GM21576 (cell line): ENCODE measurements at regions not wholly inside any gene's neighbourhood (a gene's known extent, or its start where the extent isn't known, plus 50 kb on each side); places are given as distances from the start of the nearest gene placed in this dataset.

ENCODE experiments used
- ATAC-seq: cut with Tn5 transposase; IDR thresholded peaks from one replicate; pipeline ENCODE4 v1.9.1; 2021; ENCODE audit warnings: mild to moderate bottlenecking, moderate library complexity; ENCODE audit not compliant: unreplicated experiment

DNA sequence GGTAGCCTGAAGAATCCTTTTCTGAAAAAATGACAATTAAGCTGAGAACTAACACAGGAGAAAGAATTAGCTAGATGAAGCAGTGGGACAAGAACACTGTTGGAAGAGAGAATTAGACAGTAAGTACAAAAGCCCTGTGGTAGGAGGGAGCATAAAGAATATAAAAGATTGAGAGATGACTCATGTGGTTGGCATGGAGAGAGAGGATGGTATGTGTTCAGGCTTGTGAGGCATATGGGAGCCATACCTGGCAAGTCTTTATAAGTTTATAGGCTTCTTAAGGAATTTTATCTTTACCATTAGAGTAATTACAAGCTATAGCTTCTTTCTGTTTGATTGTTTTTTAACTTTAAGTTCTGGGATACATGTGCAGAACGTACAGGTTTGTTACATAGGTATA, 325.0 kb downstream of the ARL6IP6 start:
- no peak for ATAC-seq

- no peak for ATAC-seq
Observed at GRCh38 chr2:153028626-153029025, 310.2 kb downstream of the ARL6IP6 start.

GRCh38 chr2:153027533-153027932, 309.1 kb downstream of the ARL6IP6 start:
- no peak for ATAC-seq

GRCh38 chr2:153020201-153020600, 301.8 kb downstream of the ARL6IP6 start:
- ATAC-seq: no peak

GRCh38 chr2:153005071-153005730, 286.8 kb downstream of the ARL6IP6 start:
- ATAC-seq: peak; percentile 29

DNA sequence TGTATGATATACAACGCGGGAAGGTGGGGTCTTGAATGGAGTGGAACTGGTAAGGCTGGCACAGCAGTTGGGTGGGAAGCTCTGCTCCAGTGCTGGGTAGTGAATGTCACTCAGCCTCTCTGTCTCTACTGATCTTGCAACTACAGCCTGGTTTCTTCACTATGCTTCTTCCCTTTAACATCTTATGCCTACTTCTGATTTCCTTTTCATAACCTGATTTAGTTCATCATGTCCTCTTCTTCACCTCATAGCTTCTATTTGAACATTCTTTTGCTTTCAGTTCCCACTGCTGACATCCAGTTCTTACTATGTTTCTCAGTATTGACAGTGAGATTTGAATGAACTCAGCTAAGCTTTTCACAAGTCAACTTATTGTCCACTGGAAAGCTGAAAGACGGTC, 286.2 kb downstream of the ARL6IP6 start:
- peak; percentile 50 for ATAC-seq

DNA sequence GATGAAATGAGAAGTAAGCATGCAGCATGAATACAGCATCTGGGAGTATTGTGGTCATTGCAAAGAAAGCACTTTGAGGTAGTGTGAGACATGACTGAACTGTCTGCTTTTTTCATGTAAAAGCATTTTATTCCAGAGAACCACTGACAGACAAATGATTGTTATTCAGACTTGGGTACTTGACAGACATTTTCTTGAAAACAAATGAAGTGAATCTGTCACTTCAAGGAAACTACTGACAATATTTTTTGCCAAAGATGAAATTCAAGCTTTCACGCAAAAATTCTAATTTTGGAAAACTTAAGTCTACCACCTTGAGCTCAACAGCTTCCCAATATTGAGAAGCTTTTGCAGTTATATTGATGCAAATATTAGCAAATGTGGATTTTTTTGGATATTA, 255.7 kb downstream of the ARL6IP6 start:
- no peak for ATAC-seq

GRCh38 chr2:152971685-152972084, 253.3 kb downstream of the ARL6IP6 start:
- ATAC-seq: no peak

DNA sequence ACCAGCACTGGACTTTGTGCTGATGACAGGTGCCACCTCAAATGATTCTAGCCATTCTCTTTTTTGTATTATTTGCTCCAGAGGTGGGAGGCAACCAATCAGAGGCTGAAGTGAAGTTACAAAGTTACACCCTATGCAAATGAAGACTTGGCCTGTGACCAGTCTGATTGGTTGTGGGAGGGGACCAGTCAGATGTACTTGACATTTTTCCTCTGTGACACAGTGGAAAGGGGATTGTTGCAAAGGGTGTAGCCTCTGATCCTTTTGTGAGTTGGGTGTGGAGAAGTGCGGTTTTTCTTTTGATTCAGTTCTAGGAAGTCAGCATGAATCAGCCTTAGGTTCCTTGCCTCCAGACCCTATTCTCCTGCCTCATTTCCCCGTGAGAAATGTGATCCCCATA, 244.0 kb downstream of the ARL6IP6 start:
- ATAC-seq: no peak

GRCh38 chr2:152961351-152961750, 242.9 kb downstream of the ARL6IP6 start:
- ATAC-seq: no peak

GRCh38 chr2:152950126-152950525, 231.7 kb downstream of the ARL6IP6 start:
- no peak for ATAC-seq

GRCh38 chr2:152944099-152944498, 225.7 kb downstream of the ARL6IP6 start:
- no peak for ATAC-seq

GRCh38 chr2:152942940-152943440, 224.6 kb downstream of the ARL6IP6 start:
- no peak for ATAC-seq

DNA sequence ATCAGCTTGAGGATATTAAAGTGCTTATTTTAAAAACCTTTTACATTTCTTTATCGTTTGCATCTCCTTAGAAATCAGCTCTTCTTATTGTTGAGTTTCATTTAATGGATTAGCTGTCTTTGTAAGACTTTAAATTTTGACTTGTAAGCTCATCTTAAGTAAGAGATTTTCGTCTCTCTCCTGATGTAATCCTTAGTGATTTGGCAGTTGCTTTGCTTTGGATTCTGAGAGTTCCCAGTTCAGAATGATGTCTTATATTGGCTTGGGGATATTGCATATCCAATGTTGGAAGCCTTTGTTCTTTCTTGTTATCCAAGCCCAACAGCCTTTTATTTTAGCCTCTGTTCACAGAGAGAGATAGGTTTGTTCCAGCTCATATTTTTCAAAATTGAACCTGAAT, 212.1 kb downstream of the ARL6IP6 start:
- ATAC-seq: no peak

DNA sequence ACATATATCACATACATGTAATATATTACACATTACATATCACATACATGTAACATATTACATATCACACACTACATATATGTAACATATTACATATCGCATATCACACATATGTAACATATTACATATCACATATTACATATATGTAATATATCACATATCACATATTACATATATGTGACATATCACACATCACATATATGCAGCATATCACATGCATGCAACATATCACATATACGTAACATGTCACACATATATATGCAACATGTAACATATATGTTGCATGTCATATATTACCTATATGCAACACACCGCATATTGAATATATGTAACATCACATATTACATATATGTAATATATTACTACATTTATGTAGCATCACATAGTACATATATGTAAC, 211.2 kb downstream of the ARL6IP6 start:
- ATAC-seq: no peak

GRCh38 chr2:152925547-152926448, 207.4 kb downstream of the ARL6IP6 start:
- peak; percentile 88 for ATAC-seq

GRCh38 chr2:152924722-152925121, 206.3 kb downstream of the ARL6IP6 start:
- no peak for ATAC-seq

- ATAC-seq: no peak
Observed at GRCh38 chr2:152924219-152924618, 205.8 kb downstream of the ARL6IP6 start.

DNA sequence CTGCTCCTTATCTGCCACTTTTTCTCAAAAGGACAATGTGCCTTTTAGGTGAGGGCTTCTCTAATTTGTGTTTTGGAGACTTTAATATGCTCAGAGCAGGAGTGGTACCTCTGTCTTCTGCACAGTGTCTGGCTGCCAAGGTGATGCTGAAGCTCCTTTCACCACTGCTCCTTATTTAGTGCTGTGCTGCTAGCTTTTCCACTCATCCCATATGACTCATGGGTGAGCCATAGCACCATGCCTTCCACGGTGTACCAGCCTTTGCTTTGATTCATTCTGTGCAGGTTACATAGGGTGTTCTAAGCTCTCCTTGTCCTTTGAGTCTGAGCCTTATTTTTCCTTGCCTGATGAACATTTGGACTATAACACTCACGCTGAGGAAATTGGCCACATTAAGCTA, 202.4 kb downstream of the ARL6IP6 start:
- ATAC-seq: no peak

DNA sequence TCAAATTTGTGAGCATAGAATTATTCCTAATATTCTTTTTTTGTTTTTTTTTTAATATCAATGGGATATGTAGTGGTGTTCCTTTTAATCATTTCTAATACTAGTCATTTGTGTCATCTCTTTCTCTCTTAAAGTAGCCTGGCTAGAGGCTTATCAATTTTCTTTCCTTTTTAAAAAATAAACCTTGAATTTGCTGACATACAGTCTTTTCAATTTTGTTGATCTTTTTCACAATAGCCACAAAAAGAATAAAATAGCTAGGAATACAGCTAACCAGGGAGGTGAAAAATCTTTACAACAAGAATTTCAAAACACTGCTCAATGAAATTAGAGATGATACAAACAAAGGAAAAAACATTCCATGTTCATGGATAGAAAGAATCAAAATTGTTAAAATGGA, 192.6 kb downstream of the ARL6IP6 start:
- ATAC-seq: no peak

DNA sequence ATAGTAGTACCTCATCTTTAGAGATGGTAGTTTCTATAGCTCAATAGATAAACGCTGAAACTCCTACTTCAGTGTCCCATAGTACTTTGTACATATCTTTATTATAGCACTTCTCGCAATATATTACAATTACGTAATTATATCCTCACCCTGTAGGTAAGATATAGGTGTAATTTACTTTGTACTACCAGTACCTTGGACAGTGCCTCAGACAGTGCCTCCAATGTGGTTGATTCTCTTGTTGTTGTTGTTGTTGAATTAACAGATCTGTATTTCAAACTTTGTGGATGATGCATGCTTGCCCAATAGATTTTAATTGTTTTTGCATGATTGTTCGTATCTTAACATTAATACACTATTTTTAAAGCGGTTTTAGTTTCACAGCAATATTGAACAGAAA, 188.6 kb downstream of the ARL6IP6 start:
- no peak for ATAC-seq

GRCh38 chr2:152894051-152894450, 175.6 kb downstream of the ARL6IP6 start:
- no peak for ATAC-seq
